C4-2B (cell line): ENCODE measurements at regions not wholly inside any gene's neighbourhood (a gene's known extent, or its start where the extent isn't known, plus 50 kb on each side); places are given as distances from the start of the nearest gene placed in this dataset.

Experiments
- ZFX ChIP-seq: fragments of 450-650 bp; IDR thresholded peaks from 2 replicates; pipeline ENCODE4 v1.6.1; 2017
- TF ChIP-seq, protein P1 (sequence below): fragments of 450-650 bp; conservative IDR thresholded peaks from 2 replicates; pipeline ENCODE4 v1.5.1; 2017; ENCODE audit warnings: mild to moderate bottlenecking

- TF ChIP-seq, protein P1, sequence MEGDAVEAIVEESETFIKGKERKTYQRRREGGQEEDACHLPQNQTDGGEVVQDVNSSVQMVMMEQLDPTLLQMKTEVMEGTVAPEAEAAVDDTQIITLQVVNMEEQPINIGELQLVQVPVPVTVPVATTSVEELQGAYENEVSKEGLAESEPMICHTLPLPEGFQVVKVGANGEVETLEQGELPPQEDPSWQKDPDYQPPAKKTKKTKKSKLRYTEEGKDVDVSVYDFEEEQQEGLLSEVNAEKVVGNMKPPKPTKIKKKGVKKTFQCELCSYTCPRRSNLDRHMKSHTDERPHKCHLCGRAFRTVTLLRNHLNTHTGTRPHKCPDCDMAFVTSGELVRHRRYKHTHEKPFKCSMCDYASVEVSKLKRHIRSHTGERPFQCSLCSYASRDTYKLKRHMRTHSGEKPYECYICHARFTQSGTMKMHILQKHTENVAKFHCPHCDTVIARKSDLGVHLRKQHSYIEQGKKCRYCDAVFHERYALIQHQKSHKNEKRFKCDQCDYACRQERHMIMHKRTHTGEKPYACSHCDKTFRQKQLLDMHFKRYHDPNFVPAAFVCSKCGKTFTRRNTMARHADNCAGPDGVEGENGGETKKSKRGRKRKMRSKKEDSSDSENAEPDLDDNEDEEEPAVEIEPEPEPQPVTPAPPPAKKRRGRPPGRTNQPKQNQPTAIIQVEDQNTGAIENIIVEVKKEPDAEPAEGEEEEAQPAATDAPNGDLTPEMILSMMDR = no peak
- TF ChIP-seq ZFX = no peak
Measured at GRCh38 chr15:38182900-38183299, 69.7 kb upstream of the SPRED1 start.
